Esophagus muscularis mucosa (tissue), 4 donors: ENCODE measurements at regions not wholly inside any gene's neighbourhood (a gene's known extent, or its start where the extent isn't known, plus 50 kb on each side); places are given as distances from the start of the nearest gene placed in this dataset.

ENCODE experiments used
- DNase-seq: peaks from one replicate; pipeline ENCODE4 v3.0.0-alpha.2; 2017; ENCODE audit errors: extremely low spot score
- H3K27ac ChIP-seq, 4 donors: fragments of 200-600 bp; sonication (generic); replicated peaks in 1 of 4; 1 replicate in 3 of 4; 2 replicates in 1 of 4; pipeline ENCODE4 v1.5.1; 2016 to 2019; ENCODE audit warnings: mild to moderate bottlenecking in 1 of 4
- H3K27me3 ChIP-seq, 4 donors: fragments of 200-600 bp; sonication (generic); one replicate each; pipeline versions ENCODE4 v1.5.1 to v1.6.0; 2016 to 2019
- H3K36me3 ChIP-seq, 4 donors: fragments of 200-600 bp; sonication (generic); one replicate each; pipeline ENCODE4 v1.5.1; 2016 to 2019
- H3K4me1 ChIP-seq, 4 donors: fragments of 200-600 bp; sonication (generic); one replicate each; pipeline ENCODE4 v1.5.1; 2016 to 2019
- H3K4me3 ChIP-seq, 4 donors: fragments of 200-600 bp; sonication (generic); 1 replicate in 2 of 4; 2 replicates in 2 of 4; pipeline ENCODE4 v1.5.1; 2016 to 2019; ENCODE audit warnings: mild to moderate bottlenecking in 4 of 4, moderate library complexity in 1 of 4
- H3K9me3 ChIP-seq, 4 donors: fragments of 200-600 bp; sonication (generic); 1 replicate in 3 of 4; 2 replicates in 1 of 4; pipeline ENCODE4 v1.5.1; 2016 to 2019
- EP300 ChIP-seq: sonication (generic); formaldehyde crosslinking; IDR thresholded peaks from one replicate; pipeline ENCODE4 v1.6.1; 2017; ENCODE audit warnings: antibody characterized with exemption
- POLR2A ChIP-seq: fragments of 450-650 bp; IDR thresholded peaks from one replicate; pipeline ENCODE4 v1.6.1; 2017; ENCODE audit warnings: antibody characterized with exemption, moderate library complexity, mild to moderate bottlenecking, low read depth
- POLR2AphosphoS5 ChIP-seq, 2 donors: sonication (generic); formaldehyde crosslinking; IDR thresholded peaks; one replicate each; pipeline ENCODE4 v1.6.1; 2017; ENCODE audit warnings: antibody characterized with exemption in 2 of 2
- WGBS: methylation state at CpG from one replicate; pipeline ENCODE4 v1.1.5; 2018; 5-methylcytosine and 5-hydroxymethylcytosine counted together
- intact Hi-C: fragments of 100-400 bp; cut with DNase I; formaldehyde crosslinking; loops from one replicate; pipeline ENCODE4 v1.15.1; 2023
- TF ChIP-seq, protein P1 (sequence below), 3 experiments: fragments of 200-600 bp in 2 of 3; fragments of 450-650 bp in 1 of 3; sonication (generic) in 2 of 3; IDR thresholded peaks; one replicate each; pipeline ENCODE4 v1.5.1; 2017 to 2019; ENCODE audit warnings: antibody characterized with exemption in 3 of 3, mild to moderate bottlenecking in 2 of 3, moderate library complexity in 1 of 3

DNA sequence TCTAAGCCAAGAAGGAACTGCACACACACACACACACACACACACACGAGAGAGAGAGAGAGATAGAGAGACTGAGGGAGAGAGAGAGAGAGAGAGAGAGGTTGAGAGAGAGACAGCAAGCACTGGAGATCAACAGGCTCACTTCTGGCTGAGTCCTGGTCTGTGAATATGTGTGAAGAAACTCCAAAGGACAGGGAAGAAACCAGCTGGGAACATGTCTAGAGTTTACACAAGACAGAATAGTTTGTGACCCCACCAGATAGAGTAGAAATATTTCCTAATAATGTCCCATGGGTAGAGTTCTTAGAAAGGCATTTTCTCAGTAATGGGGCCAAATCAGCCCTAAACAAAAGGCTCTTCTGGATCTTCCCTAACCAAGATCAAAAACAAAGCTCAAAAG lies 155.5 kb upstream of the IGFBP3 start:
- Histone ChIP-seq H3K9me3 (no peaks in the 10 kb centered on the region), H3K27me3 (no peaks in the 10 kb centered on the region), H3K36me3 (no peaks in the 10 kb centered on the region), H3K4me3 (no peak overlapping the region), H3K27ac (no peak overlapping the region), H3K4me1 (no peaks in the 10 kb centered on the region)
- TF ChIP-seq EP300 (no peak), POLR2A (no peak), POLR2AphosphoS5 (IDR thresholded peaks at IDR 0.05) (no peak)
- TF ChIP-seq, protein P1, sequence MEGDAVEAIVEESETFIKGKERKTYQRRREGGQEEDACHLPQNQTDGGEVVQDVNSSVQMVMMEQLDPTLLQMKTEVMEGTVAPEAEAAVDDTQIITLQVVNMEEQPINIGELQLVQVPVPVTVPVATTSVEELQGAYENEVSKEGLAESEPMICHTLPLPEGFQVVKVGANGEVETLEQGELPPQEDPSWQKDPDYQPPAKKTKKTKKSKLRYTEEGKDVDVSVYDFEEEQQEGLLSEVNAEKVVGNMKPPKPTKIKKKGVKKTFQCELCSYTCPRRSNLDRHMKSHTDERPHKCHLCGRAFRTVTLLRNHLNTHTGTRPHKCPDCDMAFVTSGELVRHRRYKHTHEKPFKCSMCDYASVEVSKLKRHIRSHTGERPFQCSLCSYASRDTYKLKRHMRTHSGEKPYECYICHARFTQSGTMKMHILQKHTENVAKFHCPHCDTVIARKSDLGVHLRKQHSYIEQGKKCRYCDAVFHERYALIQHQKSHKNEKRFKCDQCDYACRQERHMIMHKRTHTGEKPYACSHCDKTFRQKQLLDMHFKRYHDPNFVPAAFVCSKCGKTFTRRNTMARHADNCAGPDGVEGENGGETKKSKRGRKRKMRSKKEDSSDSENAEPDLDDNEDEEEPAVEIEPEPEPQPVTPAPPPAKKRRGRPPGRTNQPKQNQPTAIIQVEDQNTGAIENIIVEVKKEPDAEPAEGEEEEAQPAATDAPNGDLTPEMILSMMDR (IDR thresholded peaks at IDR 0.05) = no peak
- no peak for DNase-seq
- WGBS = 25% methylated on average over 1 of the region's 1 CpG
- intact Hi-C loops = no loop called here

DNA sequence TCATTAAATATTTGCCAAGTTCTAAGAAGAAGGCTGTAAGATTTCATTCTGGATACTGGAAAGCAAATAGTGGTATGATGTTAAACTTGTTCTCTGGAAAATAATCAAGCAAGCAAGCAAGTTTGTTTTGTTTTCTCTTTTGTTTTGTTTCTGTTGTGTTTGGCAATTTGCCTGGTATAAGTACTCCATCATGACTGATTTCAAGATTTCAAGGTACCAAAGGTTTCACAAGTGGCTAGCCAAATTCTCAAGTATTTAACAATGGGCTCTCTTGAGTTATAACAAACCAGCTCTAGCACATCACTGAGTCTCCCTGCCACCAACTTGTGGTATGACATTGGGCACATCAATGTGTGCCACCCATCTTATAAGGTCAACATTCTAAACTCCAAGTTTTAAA lies 151.7 kb upstream of the IGFBP3 start:
- Histone ChIP-seq H3K9me3 (no peaks in the 10 kb centered on the region), H3K4me3 (no peak overlapping the region), H3K27ac (no peak overlapping the region), H3K4me1 (no peaks in the 10 kb centered on the region), H3K27me3 (no peaks in the 10 kb centered on the region), H3K36me3 (no peaks in the 10 kb centered on the region)
- intact Hi-C loops = no loop called here
- DNase-seq = no peak
- no peak for TF ChIP-seq POLR2A
- TF ChIP-seq EP300 = no peak
- TF ChIP-seq POLR2AphosphoS5 (IDR thresholded peaks at IDR 0.05) = no peak
- TF ChIP-seq, protein P1 (IDR thresholded peaks at IDR 0.05) = no peak

DNA sequence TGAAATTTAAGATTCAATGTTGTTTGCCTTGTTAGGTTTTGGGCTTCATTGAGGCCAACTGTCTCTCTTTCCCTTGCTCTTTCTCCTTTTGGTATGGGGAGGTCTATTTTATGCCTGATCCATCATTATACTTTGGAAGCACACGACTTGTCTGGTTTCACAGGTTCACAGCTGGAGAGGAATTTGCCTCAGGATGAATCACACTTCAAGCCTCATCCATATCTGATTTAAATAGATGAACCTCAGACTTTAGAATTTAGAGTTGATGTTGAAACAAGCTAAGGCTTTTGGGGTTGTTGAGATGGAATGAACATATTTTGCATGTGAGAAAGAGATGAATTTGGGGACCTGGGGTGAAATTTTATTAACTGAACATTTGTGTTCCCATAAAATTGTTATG lies 150.5 kb upstream of the IGFBP3 start:
- Histone ChIP-seq H3K4me3 (no peak overlapping the region), H3K9me3 (no peaks in the 10 kb centered on the region), H3K27me3 (no peaks in the 10 kb centered on the region), H3K27ac (no peak overlapping the region), H3K36me3 (no peaks in the 10 kb centered on the region), H3K4me1 (no peaks in the 10 kb centered on the region)
- 78% methylated on average over 1 of the region's 1 CpG for WGBS
- intact Hi-C loops = no loop called here
- TF ChIP-seq, protein P1 (IDR thresholded peaks at IDR 0.05) = no peak
- TF ChIP-seq EP300 = no peak
- DNase-seq = no peak

DNA sequence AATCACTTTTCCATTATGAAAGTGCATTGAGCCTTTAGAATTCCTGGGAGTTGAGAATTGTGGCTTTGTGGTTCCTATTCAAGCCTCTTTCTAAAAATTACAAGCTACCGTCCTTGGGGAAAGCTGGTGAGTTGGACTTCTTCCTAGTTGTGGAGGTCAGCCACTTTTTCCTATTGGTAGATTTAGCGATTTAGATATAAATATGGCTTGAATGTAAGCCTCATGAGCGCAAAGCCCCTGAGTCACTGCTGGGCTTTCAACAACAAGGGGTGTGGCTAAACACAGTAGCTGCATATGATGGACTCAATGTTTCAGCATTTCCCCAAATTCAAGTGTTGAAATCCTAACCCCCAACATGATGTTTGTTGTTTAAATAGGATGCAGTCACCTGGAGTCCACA lies 150.0 kb upstream of the IGFBP3 start:
- H3K9me3 ChIP-seq = no peaks in the 10 kb centered on the region
- TF ChIP-seq POLR2A (no peak), EP300 (no peak), POLR2AphosphoS5 (IDR thresholded peaks at IDR 0.05) (no peak)
- TF ChIP-seq, protein P1 (IDR thresholded peaks at IDR 0.05) = no peak
- H3K27ac ChIP-seq = no peak overlapping the region
- H3K27me3 ChIP-seq = no peaks in the 10 kb centered on the region
- H3K4me1 ChIP-seq = no peaks in the 10 kb centered on the region
- WGBS = 68% methylated on average over 3 of the region's 3 CpGs
- intact Hi-C loops = no loop called here
- H3K4me3 ChIP-seq = no peak overlapping the region
- DNase-seq = no peak
- no peaks in the 10 kb centered on the region for H3K36me3 ChIP-seq

DNA sequence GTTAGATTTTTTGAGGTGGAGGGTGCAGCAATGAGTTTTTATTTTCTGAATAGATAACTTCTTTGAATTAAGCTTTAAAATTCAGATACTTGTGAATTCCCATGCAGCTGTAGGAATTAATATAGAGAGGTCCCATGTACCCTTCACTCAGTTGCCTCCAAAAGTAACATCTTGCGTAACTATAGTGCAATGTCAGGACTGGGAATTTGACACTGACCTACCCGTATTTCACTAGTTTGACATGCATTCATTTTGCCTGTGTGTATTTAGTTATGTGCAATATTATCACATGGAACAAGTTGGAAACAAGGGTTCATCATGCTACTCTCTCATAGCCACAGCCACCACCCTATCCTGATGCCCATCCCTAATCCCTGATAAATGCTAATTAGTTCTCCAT lies 147.1 kb upstream of the IGFBP3 start:
- TF ChIP-seq, protein P1 (IDR thresholded peaks at IDR 0.05) = no peak
- TF ChIP-seq EP300 (no peak), POLR2A (no peak), POLR2AphosphoS5 (IDR thresholded peaks at IDR 0.05) (no peak)
- H3K27ac ChIP-seq = no peak overlapping the region
- H3K36me3 ChIP-seq = no peaks in the 10 kb centered on the region
- no peak overlapping the region for H3K4me3 ChIP-seq
- no peaks in the 10 kb centered on the region for H3K27me3 ChIP-seq
- WGBS = 94% methylated on average over 2 of the region's 2 CpGs
- intact Hi-C loops = no loop called here
- no peak for DNase-seq
- H3K4me1 ChIP-seq = no peaks in the 10 kb centered on the region
- no peaks in the 10 kb centered on the region for H3K9me3 ChIP-seq
